Body of pancreas (tissue), 4 donors: ENCODE measurements at regions not wholly inside any gene's neighbourhood (a gene's known extent, or its start where the extent isn't known, plus 50 kb on each side); places are given as distances from the start of the nearest gene placed in this dataset.

Source experiments
- ATAC-seq: fragments of 150-250 bp; one replicate; pipeline ENCODE4 v1.9.1; 2016
- DNase-seq, 4 donors: peaks; one replicate each; pipeline ENCODE4 v3.0.0-alpha.2; 2019
- H3K27ac ChIP-seq, 4 donors: fragments of 200-600 bp; sonication (generic); 1 replicate in 3 of 4; 2 replicates in 1 of 4; pipeline versions ENCODE4 v1.5.1 to v1.6.1; 2016 to 2019; ENCODE audit warnings: mild to moderate bottlenecking in 1 of 4, mixed read lengths in 1 of 4, moderate library complexity in 1 of 4
- H3K27me3 ChIP-seq, 2 donors: fragments of 200-600 bp; sonication (generic); one replicate each; pipeline ENCODE4 v1.6.0; 2016; ENCODE audit warnings: mild to moderate bottlenecking in 1 of 2
- H3K36me3 ChIP-seq, 2 donors: fragments of 200-600 bp; sonication (generic); replicated peaks in 1 of 2; 2 replicates each; pipeline ENCODE4 v1.5.1; 2016; ENCODE audit warnings: low read depth in 2 of 2; ENCODE audit not compliant: insufficient read depth in 1 of 2
- H3K4me1 ChIP-seq: fragments of 200-600 bp; sonication (generic); one replicate; pipeline ENCODE4 v1.6.0; 2016
- H3K4me3 ChIP-seq, 2 donors: fragments of 200-600 bp; sonication (generic); 1 replicate in 1 of 2; 2 replicates in 1 of 2; pipeline ENCODE4 v1.5.1; 2016 to 2019
- H3K9me3 ChIP-seq, 3 donors: fragments of 200-600 bp; sonication (generic); 1 replicate in 2 of 3; 2 replicates in 1 of 3; pipeline ENCODE4 v1.5.1; 2016
- POLR2A ChIP-seq, 3 donors: fragments of 450-650 bp; IDR thresholded peaks; one replicate each; pipeline ENCODE4 v1.6.1; 2016; ENCODE audit warnings: antibody characterized with exemption in 3 of 3, mild to moderate bottlenecking in 2 of 3
- WGBS, 2 donors: methylation state at CpG; one replicate each; pipeline ENCODE4 v1.1.5; 2017; 5-methylcytosine and 5-hydroxymethylcytosine counted together
- intact Hi-C: fragments of 100-400 bp; cut with DNase I; formaldehyde crosslinking; loops from one replicate; pipeline ENCODE4 v1.15.1; 2023
- TF ChIP-seq, protein P1 (sequence below), 7 experiments: fragments of 450-650 bp in 4 of 7; fragments of 200-600 bp in 3 of 7; sonication (generic) in 3 of 7; IDR thresholded peaks; one replicate each; pipeline ENCODE4 v1.5.1; 2016 to 2019; ENCODE audit warnings: antibody characterized with exemption in 7 of 7

DNA sequence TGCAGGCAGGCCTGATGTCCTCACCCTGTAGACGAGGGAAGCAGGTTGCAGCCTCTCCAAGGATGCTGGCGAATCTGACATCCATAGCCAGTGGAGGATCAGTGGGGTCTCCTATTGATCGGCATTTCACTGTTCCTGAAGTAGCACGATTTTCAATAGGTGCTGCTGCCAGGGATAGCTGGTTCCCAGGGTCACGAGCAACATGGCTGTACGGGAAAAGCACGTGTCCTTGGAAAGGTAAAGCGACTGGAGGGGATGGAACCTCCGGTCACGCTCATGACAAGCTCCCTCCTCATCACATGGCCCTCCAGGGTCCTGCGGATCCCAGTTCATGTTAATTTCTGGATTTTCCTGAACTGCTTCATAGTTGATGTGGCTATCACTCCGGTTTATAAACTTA lies 373.7 kb upstream of the SMIM21 start:
- 69 to 89% methylated on average over 12 of the region's 12 CpGs for WGBS, 2 donors
- Histone ChIP-seq H3K9me3 (no peaks in the 10 kb centered on the region), H3K4me3 (no peak overlapping the region), H3K27ac (no peak overlapping the region), H3K36me3 (no peaks in the 10 kb centered on the region), H3K4me1 (no peaks in the 10 kb centered on the region), H3K27me3 (no peaks in the 10 kb centered on the region)
- DNase-seq, result no peak
- intact Hi-C loops, result no loop called here
- no peak for ATAC-seq
- TF ChIP-seq, protein P1, sequence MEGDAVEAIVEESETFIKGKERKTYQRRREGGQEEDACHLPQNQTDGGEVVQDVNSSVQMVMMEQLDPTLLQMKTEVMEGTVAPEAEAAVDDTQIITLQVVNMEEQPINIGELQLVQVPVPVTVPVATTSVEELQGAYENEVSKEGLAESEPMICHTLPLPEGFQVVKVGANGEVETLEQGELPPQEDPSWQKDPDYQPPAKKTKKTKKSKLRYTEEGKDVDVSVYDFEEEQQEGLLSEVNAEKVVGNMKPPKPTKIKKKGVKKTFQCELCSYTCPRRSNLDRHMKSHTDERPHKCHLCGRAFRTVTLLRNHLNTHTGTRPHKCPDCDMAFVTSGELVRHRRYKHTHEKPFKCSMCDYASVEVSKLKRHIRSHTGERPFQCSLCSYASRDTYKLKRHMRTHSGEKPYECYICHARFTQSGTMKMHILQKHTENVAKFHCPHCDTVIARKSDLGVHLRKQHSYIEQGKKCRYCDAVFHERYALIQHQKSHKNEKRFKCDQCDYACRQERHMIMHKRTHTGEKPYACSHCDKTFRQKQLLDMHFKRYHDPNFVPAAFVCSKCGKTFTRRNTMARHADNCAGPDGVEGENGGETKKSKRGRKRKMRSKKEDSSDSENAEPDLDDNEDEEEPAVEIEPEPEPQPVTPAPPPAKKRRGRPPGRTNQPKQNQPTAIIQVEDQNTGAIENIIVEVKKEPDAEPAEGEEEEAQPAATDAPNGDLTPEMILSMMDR (IDR thresholded peaks at IDR 0.05), result no peak
- no peak for TF ChIP-seq POLR2A (IDR thresholded peaks at IDR 0.05)

DNA sequence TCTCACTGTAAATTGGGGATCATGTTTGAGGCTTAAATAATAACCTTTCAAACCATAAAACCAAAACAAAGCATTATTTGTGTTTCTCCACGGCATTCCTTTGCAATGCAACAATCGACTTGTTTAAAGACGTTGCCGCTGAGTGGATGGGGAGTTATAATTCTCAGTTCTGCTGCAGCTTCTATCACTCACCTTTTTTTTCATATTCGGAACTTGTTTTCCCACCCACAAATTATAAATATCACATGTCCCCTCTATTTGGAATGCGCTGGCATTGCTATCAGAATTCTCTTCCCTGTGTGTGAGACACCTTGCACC lies 372.8 kb upstream of the SMIM21 start:
- no peaks in the 10 kb centered on the region for H3K9me3 ChIP-seq

GRCh38 chr18:75799449-75800330 lies 372.2 kb upstream of the SMIM21 start:
- H3K27me3 ChIP-seq, result no peaks in the 10 kb centered on the region
- TF ChIP-seq, protein P1 (IDR thresholded peaks at IDR 0.05), result no peak
- no peak for TF ChIP-seq POLR2A (IDR thresholded peaks at IDR 0.05)
- no peak overlapping the region for H3K4me3 ChIP-seq
- peak overlapping the region in 2 of 4 donors; percentile 14 to 62 for H3K27ac ChIP-seq
- DNase-seq (peak in 3 of 4 donors; percentile 12 to 23 (median 20)), ATAC-seq (peak; percentile 72)
- intact Hi-C loops, result no loop called here
- 52 to 59% methylated on average over 10 of the region's 10 CpGs for WGBS, 2 donors
- no peaks in the 10 kb centered on the region for H3K9me3 ChIP-seq
- H3K36me3 ChIP-seq, result no peaks in the 10 kb centered on the region
- no peaks in the 10 kb centered on the region for H3K4me1 ChIP-seq

More for the DNA sequence above, 372.8 kb upstream of the SMIM21 start:
- DNase-seq, result no peak
- intact Hi-C loops, result no loop called here
- ATAC-seq, result peak; percentile 52
- WGBS, 2 donors, result 46% methylated on average over 6 of the region's 6 CpGs
- Histone ChIP-seq H3K27ac (peak overlapping the region in 2 of 4 donors; percentile 14 to 62), H3K4me3 (no peak overlapping the region), H3K36me3 (no peaks in the 10 kb centered on the region), H3K27me3 (no peaks in the 10 kb centered on the region), H3K4me1 (no peaks in the 10 kb centered on the region)
- TF ChIP-seq POLR2A (IDR thresholded peaks at IDR 0.05), result no peak
- TF ChIP-seq, protein P1 (IDR thresholded peaks at IDR 0.05), result no peak

- Histone ChIP-seq H3K4me3 (no peak overlapping the region), H3K36me3 (no peaks in the 10 kb centered on the region), H3K27ac (no peak overlapping the region), H3K4me1 (no peaks in the 10 kb centered on the region), H3K27me3 (no peaks in the 10 kb centered on the region), H3K9me3 (no peaks in the 10 kb centered on the region)
- DNase-seq (no peak), ATAC-seq (no peak)
- 57 to 60% methylated on average over 1 of the region's 1 CpG for WGBS, 2 donors
- TF ChIP-seq, protein P1 (IDR thresholded peaks at IDR 0.05), result no peak
- TF ChIP-seq POLR2A (IDR thresholded peaks at IDR 0.05), result no peak
- intact Hi-C loops, result no loop called here
Measured at GRCh38 chr18:75797046-75797445, 369.5 kb upstream of the SMIM21 start.

GRCh38 chr18:75790796-75791195 lies 363.3 kb upstream of the SMIM21 start:
- no peak for ATAC-seq

More at GRCh38 chr18:75790796-75791195, 363.3 kb upstream of the SMIM21 start:
- Histone ChIP-seq H3K9me3 (no peaks in the 10 kb centered on the region), H3K36me3 (no peaks in the 10 kb centered on the region), H3K4me1 (no peaks in the 10 kb centered on the region), H3K27me3 (no peaks in the 10 kb centered on the region), H3K27ac (no peak overlapping the region), H3K4me3 (no peak overlapping the region)
- no peak for DNase-seq
- 57 to 63% methylated on average over 2 of the region's 2 CpGs for WGBS, 2 donors
- no peak for TF ChIP-seq POLR2A (IDR thresholded peaks at IDR 0.05)
- TF ChIP-seq, protein P1 (IDR thresholded peaks at IDR 0.05), result no peak
- intact Hi-C loops, result no loop called here
